HUES48 (cell line): ENCODE measurements at regions not wholly inside any gene's neighbourhood (a gene's known extent, or its start where the extent isn't known, plus 50 kb on each side); places are given as distances from the start of the nearest gene placed in this dataset.
"Not testable (repeated sequence)": the region's sequence is repeated elsewhere in the genome, so short reads cannot be mapped to it uniquely, and the experiment has no call there.

Experiments
- H3K27ac ChIP-seq: one replicate; pipeline ENCODE4 v1.7.0; 2013; ENCODE audit warnings: low read depth, low read length, inconsistent platforms
- H3K27me3 ChIP-seq: 2 replicates; pipeline ENCODE4 v1.6.1; 2013; ENCODE audit warnings: mild to moderate bottlenecking, low read length; ENCODE audit not compliant: control insufficient read depth, insufficient read depth
- H3K36me3 ChIP-seq: 2 replicates; pipeline ENCODE4 v1.6.1; 2013; ENCODE audit warnings: low read length; ENCODE audit not compliant: control insufficient read depth, insufficient read depth
- H3K4me1 ChIP-seq: 2 replicates; pipeline ENCODE4 v1.6.1; 2013; ENCODE audit warnings: mild to moderate bottlenecking, low read length; ENCODE audit not compliant: control insufficient read depth, insufficient read depth
- H3K4me3 ChIP-seq: 2 replicates; pipeline ENCODE4 v1.5.1; 2013; ENCODE audit warnings: mild to moderate bottlenecking, low read depth, low read length
- H3K9ac ChIP-seq: 2 replicates; pipeline ENCODE4 v1.6.1; 2013; ENCODE audit warnings: mild to moderate bottlenecking, low read depth, low read length, moderate library complexity
- H3K9me3 ChIP-seq: 2 replicates; pipeline ENCODE4 v1.6.1; 2013; ENCODE audit warnings: low read length; ENCODE audit not compliant: control insufficient read depth, insufficient read depth

DNA sequence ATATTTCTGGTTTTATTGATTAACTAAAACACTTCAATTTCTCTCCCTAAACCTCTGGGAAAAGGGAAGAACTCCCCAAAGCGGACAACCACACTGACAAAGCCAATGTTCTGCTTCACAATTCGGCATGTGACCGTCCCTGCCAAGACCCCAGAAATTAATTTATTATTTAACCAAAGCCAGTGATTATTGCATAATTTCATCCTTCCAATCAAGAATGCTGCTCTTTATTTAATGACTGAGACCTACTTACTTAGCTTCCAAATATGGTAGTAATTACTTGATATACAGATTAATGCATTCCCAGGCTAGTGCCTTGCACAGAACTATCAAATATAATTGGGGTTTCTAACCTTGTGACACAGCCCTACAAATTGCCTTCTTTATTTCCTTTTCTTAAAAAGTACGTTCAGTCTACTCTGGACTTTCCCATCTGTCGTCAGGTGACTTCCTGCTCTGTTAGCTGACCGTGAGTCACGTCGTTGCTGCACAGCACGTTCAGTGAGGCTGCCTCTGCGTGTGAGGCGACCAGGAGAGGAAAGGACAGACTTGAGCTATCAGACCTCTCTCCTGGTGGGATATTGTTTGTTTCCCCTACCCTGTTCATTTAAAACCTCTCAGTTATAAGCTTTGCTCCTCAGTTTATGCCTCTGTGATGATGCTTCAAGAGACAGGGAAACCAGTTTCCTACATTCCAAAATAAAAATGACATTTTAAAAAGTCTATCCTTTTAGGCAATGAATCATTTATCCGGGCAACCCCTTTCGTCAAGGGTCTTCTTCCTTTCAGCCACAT, 55.7 kb upstream of the TNFAIP3 start:
- Histone ChIP-seq H3K9ac (no peak overlapping the region), H3K9me3 (no peaks in the 10 kb centered on the region), H3K4me1 (no peaks in the 10 kb centered on the region), H3K27ac (no peak overlapping the region), H3K36me3 (no peaks in the 10 kb centered on the region), H3K27me3 (no peaks in the 10 kb centered on the region), H3K4me3 (no peak overlapping the region)

DNA sequence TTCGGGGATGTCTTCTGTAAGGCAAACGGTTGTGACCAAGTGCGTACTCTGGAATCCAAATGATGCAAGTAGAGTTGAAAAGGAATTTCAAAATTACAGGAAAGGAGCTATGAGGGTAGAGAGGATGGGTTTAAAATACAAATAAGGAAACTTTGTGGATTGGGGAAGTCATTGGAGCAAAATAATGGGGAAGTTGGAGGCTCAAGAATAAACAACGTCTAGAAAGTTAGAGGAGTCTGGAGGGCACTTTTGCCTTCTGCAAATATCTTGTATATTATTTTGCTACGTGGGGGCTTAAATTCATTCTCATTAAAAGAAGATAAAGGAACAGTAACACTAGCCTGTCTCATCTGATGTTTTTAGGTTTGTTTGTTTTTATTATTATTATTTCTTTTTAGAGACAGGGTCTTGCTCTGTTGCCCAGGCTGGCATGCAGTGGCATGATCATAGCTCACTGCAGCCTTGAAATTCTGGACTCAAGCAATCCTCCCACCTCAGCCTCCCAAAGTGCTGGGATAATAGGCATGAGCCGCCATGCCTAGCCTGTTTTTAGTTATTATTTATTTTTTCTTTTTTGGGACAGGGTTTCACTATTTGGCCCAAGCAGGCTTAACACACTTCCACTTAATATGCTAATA, 55.0 kb upstream of the TNFAIP3 start:
- H3K9ac ChIP-seq, result no peak overlapping the region
- no peaks in the 10 kb centered on the region for H3K4me1 ChIP-seq
- no peaks in the 10 kb centered on the region for H3K27me3 ChIP-seq
- H3K36me3 ChIP-seq, result no peaks in the 10 kb centered on the region
- H3K27ac ChIP-seq, result no peak overlapping the region
- H3K9me3 ChIP-seq, result no peaks in the 10 kb centered on the region
- no peak overlapping the region for H3K4me3 ChIP-seq

DNA sequence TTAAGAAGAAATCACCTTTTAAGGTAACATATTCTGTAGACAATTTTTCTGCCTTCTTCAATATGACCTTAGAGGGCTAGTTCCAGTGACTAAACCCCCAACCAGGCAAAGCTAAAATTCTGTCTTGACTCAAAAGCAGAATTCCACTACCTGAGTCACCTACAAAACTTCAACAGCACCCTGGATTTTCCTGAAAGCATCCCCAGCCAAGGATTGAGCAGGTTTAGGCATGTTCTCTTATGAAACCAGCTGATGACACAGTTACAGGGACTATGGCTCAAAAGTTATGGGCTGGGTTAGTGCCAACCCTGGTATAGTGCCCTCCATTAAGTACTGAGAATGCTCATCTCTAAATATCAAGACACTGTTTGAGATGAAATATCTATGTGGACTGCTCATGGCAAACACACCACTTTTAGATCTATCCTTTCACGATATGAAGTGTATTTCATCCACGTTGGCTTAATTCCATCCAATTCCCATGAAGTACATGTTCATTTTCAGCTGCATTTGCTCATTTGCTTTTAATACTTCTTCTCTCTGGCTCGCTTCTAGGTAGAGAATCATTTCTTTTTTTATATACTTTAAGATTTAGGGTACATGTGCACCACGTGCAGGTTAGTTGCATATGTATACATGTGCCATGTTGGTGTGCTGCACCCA, 53.6 kb upstream of the TNFAIP3 start:
- H3K4me3 ChIP-seq, result no peak overlapping the region
- H3K4me1 ChIP-seq, result no peaks in the 10 kb centered on the region
- no peaks in the 10 kb centered on the region for H3K9me3 ChIP-seq
- no peaks in the 10 kb centered on the region for H3K27me3 ChIP-seq
- H3K27ac ChIP-seq, result no peak overlapping the region
- H3K36me3 ChIP-seq, result no peaks in the 10 kb centered on the region
- H3K9ac ChIP-seq, result no peak overlapping the region

DNA sequence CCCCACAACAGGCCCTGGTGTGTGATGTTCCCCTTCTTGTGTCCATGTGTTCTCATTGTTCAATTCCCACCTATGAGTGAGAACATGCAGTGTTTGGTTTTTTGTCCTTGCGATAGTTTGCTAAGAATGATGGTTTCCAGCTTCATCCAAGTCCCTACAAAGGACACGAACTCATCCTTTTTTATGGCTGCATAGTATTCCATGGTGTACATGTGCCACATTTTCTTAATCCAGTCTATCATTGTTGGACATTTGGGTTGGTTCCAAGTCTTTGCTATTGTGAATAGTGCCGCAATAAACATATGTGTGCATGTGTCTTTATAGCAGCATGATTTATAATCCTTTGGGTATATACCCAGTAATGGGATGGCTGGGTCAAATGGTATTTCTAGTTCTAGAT, 53.0 kb upstream of the TNFAIP3 start:
- H3K4me1 ChIP-seq, H3K4me3 ChIP-seq, H3K9me3 ChIP-seq, H3K27ac ChIP-seq, H3K9ac ChIP-seq, H3K27me3 ChIP-seq, H3K36me3 ChIP-seq: not testable (repeated sequence)

DNA sequence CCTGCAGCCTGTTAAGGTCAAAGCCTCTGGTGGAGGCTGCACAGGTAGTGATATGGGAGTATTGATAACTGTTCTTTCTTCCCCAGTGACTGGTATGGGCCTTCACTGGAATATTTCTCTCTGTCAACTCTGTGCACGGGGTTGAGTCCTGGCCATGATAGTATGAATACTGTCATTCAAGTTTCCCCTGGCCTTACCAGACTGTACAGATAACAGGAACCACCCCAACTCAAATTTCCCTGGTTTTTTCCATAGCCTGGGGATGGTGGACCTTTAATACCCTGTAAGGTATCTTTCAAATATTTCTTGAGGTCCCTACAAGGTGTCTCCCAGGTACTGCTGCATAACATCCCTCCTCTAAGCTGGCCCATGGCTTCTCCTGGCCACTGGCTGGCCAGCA, 51.4 kb upstream of the TNFAIP3 start:
- no peak overlapping the region for H3K4me3 ChIP-seq
- no peak overlapping the region for H3K27ac ChIP-seq
- H3K9ac ChIP-seq, result no peak overlapping the region

DNA sequence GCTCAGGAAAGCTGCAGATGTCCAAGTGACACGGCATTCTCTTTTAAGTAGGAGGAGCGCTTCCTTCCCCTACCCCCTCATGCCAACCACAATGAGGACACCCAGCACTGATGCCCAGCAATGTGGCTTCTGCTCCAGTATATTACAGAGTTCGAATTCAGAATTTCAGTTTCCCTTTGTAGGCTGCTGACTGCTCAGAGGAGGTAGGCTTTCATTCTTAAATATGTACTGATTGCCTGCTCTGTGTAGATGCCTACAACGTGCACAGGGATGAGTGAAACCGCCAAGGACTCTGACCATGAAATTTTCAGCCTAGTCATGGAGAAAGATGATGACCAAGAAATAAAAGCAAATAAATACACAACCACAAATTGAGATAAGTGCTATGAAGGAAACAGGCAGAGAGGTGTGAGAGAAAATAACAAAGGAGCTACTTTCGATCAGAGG, 50.9 kb upstream of the TNFAIP3 start:
- Histone ChIP-seq H3K27ac (no peak overlapping the region), H3K27me3 (no peaks in the 10 kb centered on the region), H3K4me3 (no peak overlapping the region), H3K36me3 (no peaks in the 10 kb centered on the region), H3K9ac (no peak overlapping the region), H3K4me1 (no peaks in the 10 kb centered on the region), H3K9me3 (no peaks in the 10 kb centered on the region)

More for the DNA sequence above, 51.4 kb upstream of the TNFAIP3 start:
- Histone ChIP-seq H3K36me3 (no peaks in the 10 kb centered on the region), H3K9me3 (no peaks in the 10 kb centered on the region), H3K27me3 (no peaks in the 10 kb centered on the region), H3K4me1 (no peaks in the 10 kb centered on the region)

DNA sequence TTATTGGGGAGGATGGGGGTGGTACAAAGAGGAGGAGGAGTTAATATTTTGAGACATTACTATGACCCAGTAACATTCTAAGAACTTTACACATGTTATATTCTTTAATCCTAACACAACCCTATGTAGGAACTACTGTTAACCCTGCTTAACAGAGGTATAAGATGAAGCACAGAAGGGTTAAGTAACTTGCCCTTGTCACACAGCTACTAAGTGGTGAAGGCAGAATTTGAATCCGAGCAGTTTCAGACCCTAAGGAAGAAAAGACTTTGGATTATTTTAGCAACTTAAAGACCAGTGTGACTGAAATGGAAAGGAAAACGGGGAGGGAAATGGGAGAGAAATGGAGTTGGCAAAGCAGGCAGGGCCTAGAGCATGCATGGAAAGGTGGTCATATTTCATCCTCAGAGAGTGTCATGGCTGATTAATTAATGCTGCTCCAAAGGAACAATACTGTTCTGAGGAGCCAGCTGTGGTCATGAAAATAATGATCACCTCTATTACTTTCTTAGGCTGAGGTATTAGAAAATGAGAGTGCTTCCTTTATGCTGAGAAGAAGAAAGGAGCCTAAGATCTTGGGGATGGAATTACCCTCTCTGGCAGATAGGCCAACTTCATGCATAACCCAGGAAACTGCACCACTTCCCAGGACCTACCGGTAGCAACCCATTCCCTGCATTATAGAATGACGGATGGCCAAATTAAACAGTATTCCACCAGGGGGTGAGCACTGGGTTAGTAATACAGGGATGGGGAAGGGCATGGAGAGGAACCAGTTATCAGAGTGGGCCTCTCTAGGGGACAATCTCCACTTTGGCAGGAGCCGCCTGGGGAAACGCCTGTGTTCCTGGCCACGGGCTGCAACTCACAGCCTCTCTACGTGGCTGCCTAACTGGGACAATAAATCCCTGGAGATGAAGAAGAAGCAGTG, 50.1 kb upstream of the TNFAIP3 start:
- H3K4me3 ChIP-seq, result no peak overlapping the region
- no peaks in the 10 kb centered on the region for H3K4me1 ChIP-seq
- H3K27ac ChIP-seq, result no peak overlapping the region

More for the DNA sequence above, 50.1 kb upstream of the TNFAIP3 start:
- H3K9me3 ChIP-seq, result no peaks in the 10 kb centered on the region
- no peak overlapping the region for H3K9ac ChIP-seq
- H3K27me3 ChIP-seq, result no peaks in the 10 kb centered on the region
- H3K36me3 ChIP-seq, result no peaks in the 10 kb centered on the region
